K562 (cell line): ENCODE measurements at regions not wholly inside any gene's neighbourhood (a gene's known extent, or its start where the extent isn't known, plus 50 kb on each side); places are given as distances from the start of the nearest gene placed in this dataset.

ENCODE experiments used
- ARID2 ChIP-seq: fragments of 450-650 bp; IDR thresholded peaks from 2 replicates; pipeline ENCODE4 v1.6.1; 2017; ENCODE audit warnings: antibody characterized with exemption, mild to moderate bottlenecking
- BRCA1 ChIP-seq, 2 experiments: fragments of 450-650 bp in 1 of 2; sonication (generic) in 1 of 2; formaldehyde crosslinking in 1 of 2; IDR thresholded peaks; 2 replicates each; pipeline versions ENCODE4 v1.5.0 to v1.6.1; 2017 to 2020; ENCODE audit warnings: mild to moderate bottlenecking in 1 of 2, missing genetic modification reagents in 1 of 2
- FUS ChIP-seq: fragments of 200-400 bp; formaldehyde crosslinking; optimal IDR thresholded peaks from 2 replicates; pipeline ENCODE3; 2017; ENCODE audit warnings: low read depth, low read length
- KDM1A ChIP-seq, 2 experiments: fragments of 450-650 bp; IDR thresholded peaks; 2 replicates each; pipeline ENCODE4 v1.6.1; 2016; ENCODE audit warnings: mild to moderate bottlenecking in 2 of 2
- MTF1 ChIP-seq: fragments of 250-450 bp; sonication (Bioruptor Pico); IDR thresholded peaks from 2 replicates; pipeline ENCODE4 v1.9.0; 2021; ENCODE audit warnings: moderate library complexity, mild to moderate bottlenecking, inconsistent platforms, borderline replicate concordance
- PRMT5 ChIP-seq: sonication (generic); formaldehyde crosslinking; IDR thresholded peaks from 2 replicates; pipeline ENCODE4 v1.5.0; 2020; ENCODE audit warnings: missing genetic modification reagents
- PTRF ChIP-seq: fragments of 450-650 bp; IDR thresholded peaks from 2 replicates; pipeline ENCODE4 v1.6.1; 2016; ENCODE audit warnings: mild to moderate bottlenecking, missing genetic modification characterization, missing compliant biosample characterization
- TEAD4 ChIP-seq, 2 experiments: sonication (generic) in 1 of 2; formaldehyde crosslinking in 1 of 2; IDR thresholded peaks; 2 replicates each; pipeline versions ENCODE4 v1.6.1 to v1.8.0; 2012 to 2022; ENCODE audit warnings: borderline replicate concordance in 1 of 2, inconsistent platforms in 1 of 2, low read length in 1 of 2, mild to moderate bottlenecking in 1 of 2, missing genetic modification reagents in 1 of 2
- ZNF140 ChIP-seq: fragments of 250-450 bp; sonication (Bioruptor Pico); IDR thresholded peaks from 2 replicates; pipeline ENCODE4 v1.8.0; 2021; ENCODE audit warnings: moderate library complexity, mild to moderate bottlenecking, inconsistent platforms
- ZNF239 ChIP-seq: fragments of 250-450 bp; sonication (Bioruptor Pico); IDR thresholded peaks from 2 replicates; pipeline ENCODE4 v1.4.0; 2020; ENCODE audit warnings: mild to moderate bottlenecking
- TF ChIP-seq, protein P1 (sequence below): sonication (generic); formaldehyde crosslinking; IDR thresholded peaks from 2 replicates; pipeline ENCODE4 v1.8.1; 2022; ENCODE audit warnings: missing genetic modification reagents
- TF ChIP-seq, protein P2 (sequence below): sonication (generic); formaldehyde crosslinking; IDR thresholded peaks from 2 replicates; pipeline ENCODE4 v1.8.0; 2022; ENCODE audit warnings: missing genetic modification reagents, mild to moderate bottlenecking, moderate library complexity, borderline replicate concordance
- TF ChIP-seq, protein P3 (sequence below): fragments of 250-450 bp; sonication (Bioruptor Pico); IDR thresholded peaks from 2 replicates; pipeline ENCODE4 v1.4.0; 2020; ENCODE audit warnings: mild to moderate bottlenecking, moderate library complexity
- TF ChIP-seq, protein P4 (sequence below): fragments of 450-650 bp; IDR thresholded peaks from 2 replicates; pipeline ENCODE4 v1.6.1; 2016; ENCODE audit warnings: low read depth

DNA sequence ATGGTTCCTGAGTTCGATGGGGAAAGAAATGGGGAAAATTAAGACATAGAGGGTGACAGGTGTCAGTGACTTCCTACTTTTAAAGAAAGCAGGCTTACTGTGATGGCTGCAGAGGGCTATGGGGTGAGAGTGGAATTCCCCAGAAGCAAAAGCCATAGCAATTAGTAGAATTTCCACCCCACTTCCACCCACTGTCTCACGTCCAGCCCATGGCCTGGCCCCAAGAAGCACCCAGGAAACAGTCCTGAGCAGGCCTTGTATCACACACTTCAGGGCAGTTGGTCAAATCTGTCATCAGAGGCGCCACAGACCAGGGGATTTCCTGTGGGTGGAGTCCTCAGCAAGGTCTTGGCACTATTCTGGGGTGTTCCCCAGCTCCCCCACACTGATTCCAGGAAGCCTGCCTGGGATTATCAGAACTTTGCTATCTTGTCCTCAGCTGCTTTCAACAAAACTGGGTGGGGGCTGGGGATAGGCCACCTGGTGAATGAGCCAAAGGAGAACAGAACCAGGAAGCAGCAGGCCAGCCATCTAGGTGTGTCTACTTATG lies 120.1 kb upstream of the CCND2 start (continued):
- no peak for TF ChIP-seq ZNF239
- TF ChIP-seq ZNF140 (CRISPR knock-in tag): no peak
- TF ChIP-seq FUS: no peak
- TF ChIP-seq, protein P1, sequence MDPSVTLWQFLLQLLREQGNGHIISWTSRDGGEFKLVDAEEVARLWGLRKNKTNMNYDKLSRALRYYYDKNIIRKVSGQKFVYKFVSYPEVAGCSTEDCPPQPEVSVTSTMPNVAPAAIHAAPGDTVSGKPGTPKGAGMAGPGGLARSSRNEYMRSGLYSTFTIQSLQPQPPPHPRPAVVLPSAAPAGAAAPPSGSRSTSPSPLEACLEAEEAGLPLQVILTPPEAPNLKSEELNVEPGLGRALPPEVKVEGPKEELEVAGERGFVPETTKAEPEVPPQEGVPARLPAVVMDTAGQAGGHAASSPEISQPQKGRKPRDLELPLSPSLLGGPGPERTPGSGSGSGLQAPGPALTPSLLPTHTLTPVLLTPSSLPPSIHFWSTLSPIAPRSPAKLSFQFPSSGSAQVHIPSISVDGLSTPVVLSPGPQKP: no peak
- no peak for TF ChIP-seq PTRF (tag)
- TF ChIP-seq, protein P2, sequence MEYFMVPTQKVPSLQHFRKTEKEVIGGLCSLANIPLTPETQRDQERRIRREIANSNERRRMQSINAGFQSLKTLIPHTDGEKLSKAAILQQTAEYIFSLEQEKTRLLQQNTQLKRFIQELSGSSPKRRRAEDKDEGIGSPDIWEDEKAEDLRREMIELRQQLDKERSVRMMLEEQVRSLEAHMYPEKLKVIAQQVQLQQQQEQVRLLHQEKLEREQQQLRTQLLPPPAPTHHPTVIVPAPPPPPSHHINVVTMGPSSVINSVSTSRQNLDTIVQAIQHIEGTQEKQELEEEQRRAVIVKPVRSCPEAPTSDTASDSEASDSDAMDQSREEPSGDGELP (CRISPR knock-in tag): peak; percentile 97
- TF ChIP-seq ARID2: no peak
- TF ChIP-seq, protein P3, sequence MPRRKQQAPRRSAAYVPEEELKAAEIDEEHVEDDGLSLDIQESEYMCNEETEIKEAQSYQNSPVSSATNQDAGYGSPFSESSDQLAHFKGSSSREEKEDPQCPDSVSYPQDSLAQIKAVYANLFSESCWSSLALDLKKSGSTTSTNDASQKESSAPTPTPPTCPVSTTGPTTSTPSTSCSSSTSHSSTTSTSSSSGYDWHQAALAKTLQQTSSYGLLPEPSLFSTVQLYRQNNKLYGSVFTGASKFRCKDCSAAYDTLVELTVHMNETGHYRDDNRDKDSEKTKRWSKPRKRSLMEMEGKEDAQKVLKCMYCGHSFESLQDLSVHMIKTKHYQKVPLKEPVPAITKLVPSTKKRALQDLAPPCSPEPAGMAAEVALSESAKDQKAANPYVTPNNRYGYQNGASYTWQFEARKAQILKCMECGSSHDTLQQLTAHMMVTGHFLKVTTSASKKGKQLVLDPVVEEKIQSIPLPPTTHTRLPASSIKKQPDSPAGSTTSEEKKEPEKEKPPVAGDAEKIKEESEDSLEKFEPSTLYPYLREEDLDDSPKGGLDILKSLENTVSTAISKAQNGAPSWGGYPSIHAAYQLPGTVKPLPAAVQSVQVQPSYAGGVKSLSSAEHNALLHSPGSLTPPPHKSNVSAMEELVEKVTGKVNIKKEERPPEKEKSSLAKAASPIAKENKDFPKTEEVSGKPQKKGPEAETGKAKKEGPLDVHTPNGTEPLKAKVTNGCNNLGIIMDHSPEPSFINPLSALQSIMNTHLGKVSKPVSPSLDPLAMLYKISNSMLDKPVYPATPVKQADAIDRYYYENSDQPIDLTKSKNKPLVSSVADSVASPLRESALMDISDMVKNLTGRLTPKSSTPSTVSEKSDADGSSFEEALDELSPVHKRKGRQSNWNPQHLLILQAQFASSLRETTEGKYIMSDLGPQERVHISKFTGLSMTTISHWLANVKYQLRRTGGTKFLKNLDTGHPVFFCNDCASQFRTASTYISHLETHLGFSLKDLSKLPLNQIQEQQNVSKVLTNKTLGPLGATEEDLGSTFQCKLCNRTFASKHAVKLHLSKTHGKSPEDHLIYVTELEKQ (CRISPR knock-in tag): no peak
- TF ChIP-seq TEAD4 (IDR thresholded peaks at IDR 0.05; ENCODE audit: low read length): peak; percentile 73
- TF ChIP-seq TEAD4 (CRISPR knock-in tag; IDR thresholded peaks at IDR 0.05; ENCODE audit: borderline replicate concordance): no peak
- TF ChIP-seq, protein P4, sequence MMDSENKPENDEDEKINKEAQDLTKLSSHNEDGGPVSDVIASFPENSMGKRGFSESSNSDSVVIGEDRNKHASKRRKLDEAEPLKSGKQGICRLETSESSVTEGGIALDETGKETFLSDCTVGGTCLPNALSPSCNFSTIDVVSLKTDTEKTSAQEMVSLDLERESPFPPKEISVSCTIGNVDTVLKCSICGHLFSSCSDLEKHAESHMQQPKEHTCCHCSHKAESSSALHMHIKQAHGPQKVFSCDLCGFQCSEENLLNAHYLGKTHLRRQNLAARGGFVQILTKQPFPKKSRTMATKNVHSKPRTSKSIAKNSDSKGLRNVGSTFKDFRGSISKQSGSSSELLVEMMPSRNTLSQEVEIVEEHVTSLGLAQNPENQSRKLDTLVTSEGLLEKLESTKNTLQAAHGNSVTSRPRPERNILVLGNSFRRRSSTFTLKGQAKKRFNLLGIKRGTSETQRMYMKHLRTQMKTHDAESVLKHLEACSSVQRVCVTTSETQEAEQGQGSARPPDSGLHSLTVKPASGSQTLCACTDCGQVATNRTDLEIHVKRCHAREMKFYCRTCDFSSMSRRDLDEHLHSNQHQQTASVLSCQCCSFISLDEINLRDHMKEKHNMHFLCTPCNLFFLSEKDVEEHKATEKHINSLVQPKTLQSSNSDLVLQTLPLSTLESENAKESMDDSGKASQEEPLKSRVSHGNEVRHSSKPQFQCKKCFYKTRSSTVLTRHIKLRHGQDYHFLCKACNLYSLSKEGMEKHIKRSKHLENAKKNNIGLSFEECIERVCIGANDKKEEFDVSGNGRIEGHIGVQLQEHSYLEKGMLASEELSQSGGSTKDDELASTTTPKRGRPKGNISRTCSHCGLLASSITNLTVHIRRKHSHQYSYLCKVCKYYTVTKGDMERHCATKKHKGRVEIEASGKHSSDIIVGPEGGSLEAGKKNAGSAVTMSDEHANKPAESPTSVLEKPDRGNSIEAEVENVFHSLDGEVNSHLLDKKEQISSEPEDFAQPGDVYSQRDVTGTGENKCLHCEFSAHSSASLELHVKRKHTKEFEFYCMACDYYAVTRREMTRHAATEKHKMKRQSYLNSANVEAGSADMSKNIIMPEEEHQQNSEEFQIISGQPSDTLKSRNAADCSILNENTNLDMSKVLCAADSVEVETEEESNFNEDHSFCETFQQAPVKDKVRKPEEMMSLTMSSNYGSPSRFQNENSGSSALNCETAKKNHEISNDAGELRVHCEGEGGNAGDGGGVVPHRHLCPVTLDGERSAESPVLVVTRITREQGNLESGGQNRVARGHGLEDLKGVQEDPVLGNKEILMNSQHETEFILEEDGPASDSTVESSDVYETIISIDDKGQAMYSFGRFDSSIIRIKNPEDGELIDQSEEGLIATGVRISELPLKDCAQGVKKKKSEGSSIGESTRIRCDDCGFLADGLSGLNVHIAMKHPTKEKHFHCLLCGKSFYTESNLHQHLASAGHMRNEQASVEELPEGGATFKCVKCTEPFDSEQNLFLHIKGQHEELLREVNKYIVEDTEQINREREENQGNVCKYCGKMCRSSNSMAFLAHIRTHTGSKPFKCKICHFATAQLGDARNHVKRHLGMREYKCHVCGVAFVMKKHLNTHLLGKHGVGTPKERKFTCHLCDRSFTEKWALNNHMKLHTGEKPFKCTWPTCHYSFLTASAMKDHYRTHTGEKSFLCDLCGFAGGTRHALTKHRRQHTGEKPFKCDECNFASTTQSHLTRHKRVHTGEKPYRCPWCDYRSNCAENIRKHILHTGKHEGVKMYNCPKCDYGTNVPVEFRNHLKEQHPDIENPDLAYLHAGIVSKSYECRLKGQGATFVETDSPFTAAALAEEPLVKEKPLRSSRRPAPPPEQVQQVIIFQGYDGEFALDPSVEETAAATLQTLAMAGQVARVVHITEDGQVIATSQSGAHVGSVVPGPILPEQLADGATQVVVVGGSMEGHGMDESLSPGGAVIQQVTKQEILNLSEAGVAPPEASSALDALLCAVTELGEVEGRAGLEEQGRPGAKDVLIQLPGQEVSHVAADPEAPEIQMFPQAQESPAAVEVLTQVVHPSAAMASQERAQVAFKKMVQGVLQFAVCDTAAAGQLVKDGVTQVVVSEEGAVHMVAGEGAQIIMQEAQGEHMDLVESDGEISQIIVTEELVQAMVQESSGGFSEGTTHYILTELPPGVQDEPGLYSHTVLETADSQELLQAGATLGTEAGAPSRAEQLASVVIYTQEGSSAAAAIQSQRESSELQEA: no peak
- TF ChIP-seq MTF1 (CRISPR knock-in tag): no peak
- peak; percentile 45 to 78; a peak in 3 of 4 replicates for TF ChIP-seq KDM1A (IDR thresholded peaks at IDR 0.05)
- no peak for TF ChIP-seq BRCA1 (IDR thresholded peaks at IDR 0.05)
- no peak for TF ChIP-seq BRCA1 (CRISPR knock-in tag; IDR thresholded peaks at IDR 0.05)
- no peak for TF ChIP-seq PRMT5 (CRISPR knock-in tag)
